ENCODE measurements at regions not wholly inside any gene's neighbourhood (a gene's known extent, or its start where the extent isn't known, plus 50 kb on each side); places are given as distances from the start of the nearest gene placed in this dataset.

- DNase-seq = no peak
- no peaks in the 10 kb centered on the region for H3K4me1 Mint-ChIP-seq
Observed at GRCh38 chr10:130802301-130802700, 509.2 kb downstream of the TCERG1L start.

DNA sequence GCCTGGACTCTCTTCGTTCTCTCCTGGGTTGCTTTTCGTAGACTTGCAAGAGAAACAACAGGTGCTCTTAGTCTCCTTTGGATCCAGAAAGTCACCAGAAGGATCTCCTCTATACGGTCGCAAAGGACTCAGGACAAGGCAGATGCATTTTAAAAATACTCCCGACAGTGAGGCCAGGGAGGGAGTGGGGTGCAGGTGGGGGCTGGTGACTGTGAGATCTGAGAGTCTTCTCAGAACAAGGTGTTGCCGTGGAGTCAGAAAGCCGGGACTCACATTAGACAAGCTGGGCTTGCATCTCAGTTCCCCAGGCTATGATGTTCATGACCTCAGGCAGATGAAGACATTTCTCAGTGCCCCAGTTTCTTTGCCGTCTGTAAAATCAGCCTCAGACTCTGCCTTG, 507.2 kb downstream of the TCERG1L start:
- no peaks in the 10 kb centered on the region for H3K4me1 Mint-ChIP-seq
- H3K4me3 Mint-ChIP-seq = no peak overlapping the region
- H3K36me3 Mint-ChIP-seq = no peaks in the 10 kb centered on the region
- no peak overlapping the region for H3K27ac Mint-ChIP-seq
- peaks cover 0 to 1% (median 0%) of the 10 kb centered on the region in 3 donors for H3K27me3 Mint-ChIP-seq (ENCODE audit: low read depth in 3 of 3)
- no peak for DNase-seq
- no peaks in the 10 kb centered on the region for H3K9me3 Mint-ChIP-seq

More at GRCh38 chr10:130802301-130802700, 509.2 kb downstream of the TCERG1L start:
- H3K9me3 Mint-ChIP-seq = no peaks in the 10 kb centered on the region
- no peak overlapping the region for H3K27ac Mint-ChIP-seq
- H3K4me3 Mint-ChIP-seq = no peak overlapping the region
- H3K36me3 Mint-ChIP-seq = no peaks in the 10 kb centered on the region
- H3K27me3 Mint-ChIP-seq (ENCODE audit: low read depth in 3 of 3) = no peaks in the 10 kb centered on the region

DNA sequence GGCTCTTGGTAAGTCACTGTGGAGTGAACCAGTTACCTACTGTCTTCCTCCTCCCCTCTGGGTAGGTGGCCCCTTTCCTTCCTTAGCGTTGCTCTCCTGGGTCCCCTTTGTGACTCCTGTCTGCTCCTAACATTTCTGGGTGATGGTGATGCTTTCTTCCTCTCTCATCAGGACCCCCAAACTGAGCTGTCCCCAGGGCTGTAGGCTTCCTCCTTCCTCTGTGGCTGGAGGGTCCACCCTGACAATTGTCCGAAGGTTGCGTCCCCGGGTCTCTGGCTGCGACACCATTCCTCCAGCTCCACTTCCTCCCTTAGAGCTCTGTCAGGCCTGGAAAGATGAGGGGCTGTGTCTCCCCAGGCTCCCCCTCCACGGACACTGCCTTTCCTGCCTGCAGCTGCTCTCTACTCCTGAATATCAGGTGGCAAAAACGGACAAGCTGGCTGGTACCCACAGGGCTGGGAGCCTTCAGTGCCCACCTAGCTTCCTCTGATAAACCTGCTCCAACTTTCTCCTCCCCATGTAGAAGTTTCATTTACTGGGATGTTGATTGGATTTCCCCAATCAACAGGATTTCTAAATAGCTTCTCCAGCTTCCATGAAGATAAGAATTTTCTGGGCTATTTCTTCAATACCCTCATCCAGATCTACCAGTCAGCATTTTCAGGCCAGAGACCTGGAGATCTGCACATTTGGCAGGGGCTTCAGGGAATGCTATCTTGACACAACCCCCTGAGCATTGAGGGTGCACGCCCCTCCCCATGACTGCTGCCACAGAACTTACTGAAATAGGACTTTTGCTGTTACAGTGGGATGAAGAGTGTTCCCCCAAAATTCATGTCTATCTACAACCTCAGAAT, 506.5 kb downstream of the TCERG1L start:
- Mint-ChIP-seq H3K36me3 (no peaks in the 10 kb centered on the region), H3K4me3 (no peak overlapping the region), H3K27ac (no peak overlapping the region), H3K4me1 (no peaks in the 10 kb centered on the region), H3K9me3 (no peaks in the 10 kb centered on the region), H3K27me3 (ENCODE audit: low read depth in 3 of 3) (peaks cover 0 to 2% (median 0%) of the 10 kb centered on the region in 3 donors)
- no peak for DNase-seq

DNA sequence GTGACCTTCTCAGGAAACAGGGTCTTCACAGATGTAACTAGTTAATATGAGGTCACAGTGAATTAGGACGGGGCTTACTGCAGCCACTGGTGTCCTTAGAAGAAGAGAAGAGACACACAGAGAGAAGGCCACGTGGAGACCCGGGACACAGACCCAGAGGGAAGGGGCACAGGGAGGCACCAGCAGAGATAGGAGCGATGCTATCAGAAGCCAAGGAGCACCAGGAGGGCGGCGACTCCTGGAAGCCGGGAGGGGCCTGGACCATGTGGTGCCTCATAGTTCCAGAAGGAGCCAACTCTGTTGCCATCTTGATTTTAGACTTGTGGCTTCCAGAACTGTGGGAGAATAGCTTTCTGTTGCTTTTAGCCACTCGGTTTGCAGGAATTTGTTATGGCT, 505.9 kb downstream of the TCERG1L start:
- no peaks in the 10 kb centered on the region for H3K4me1 Mint-ChIP-seq
- H3K36me3 Mint-ChIP-seq = no peaks in the 10 kb centered on the region
- H3K27me3 Mint-ChIP-seq (ENCODE audit: low read depth in 3 of 3) = peaks cover 0 to 2% (median 0%) of the 10 kb centered on the region in 3 donors
- H3K4me3 Mint-ChIP-seq = no peak overlapping the region
- DNase-seq = no peak
- H3K27ac Mint-ChIP-seq = no peak overlapping the region
- H3K9me3 Mint-ChIP-seq = no peaks in the 10 kb centered on the region

- Mint-ChIP-seq H3K4me3 (no peak overlapping the region), H3K4me1 (no peaks in the 10 kb centered on the region), H3K36me3 (no peaks in the 10 kb centered on the region), H3K9me3 (no peaks in the 10 kb centered on the region), H3K27me3 (ENCODE audit: low read depth in 3 of 3) (peaks cover 0 to 2% (median 0%) of the 10 kb centered on the region in 3 donors), H3K27ac (no peak overlapping the region)
- DNase-seq = no peak
Observed at GRCh38 chr10:130806426-130806825, 505.1 kb downstream of the TCERG1L start.

- Mint-ChIP-seq H3K9me3 (no peaks in the 10 kb centered on the region), H3K36me3 (no peaks in the 10 kb centered on the region), H3K4me3 (no peak overlapping the region), H3K4me1 (no peaks in the 10 kb centered on the region), H3K27me3 (ENCODE audit: low read depth in 3 of 3) (peaks cover 0 to 2% (median 0%) of the 10 kb centered on the region in 3 donors), H3K27ac (no peak overlapping the region)
- DNase-seq = no peak
Observed at GRCh38 chr10:130807096-130807495, 504.4 kb downstream of the TCERG1L start.

DNA sequence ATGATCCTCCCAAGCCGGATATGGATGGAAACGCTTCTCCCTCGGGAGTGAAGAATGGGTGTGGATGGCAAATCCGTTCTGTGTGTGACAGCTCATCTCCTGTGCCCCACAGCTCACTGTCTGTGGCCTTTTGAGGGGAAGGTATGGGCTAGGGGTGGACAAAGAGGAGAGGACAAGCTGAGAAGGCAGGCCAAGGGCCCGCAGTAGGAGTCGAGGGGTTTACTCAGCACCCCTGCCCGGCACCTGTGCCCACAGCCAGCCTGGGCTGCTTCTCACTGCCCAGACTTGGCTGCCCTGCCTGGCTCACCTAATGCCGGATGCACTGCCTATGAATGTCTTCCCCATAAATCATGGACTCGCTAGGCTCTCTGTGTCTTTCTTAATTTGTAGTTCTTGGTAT, 503.8 kb downstream of the TCERG1L start:
- Mint-ChIP-seq H3K9me3 (no peaks in the 10 kb centered on the region), H3K36me3 (no peaks in the 10 kb centered on the region), H3K27me3 (ENCODE audit: low read depth in 3 of 3) (peaks cover 0 to 2% (median 0%) of the 10 kb centered on the region in 3 donors), H3K4me1 (no peaks in the 10 kb centered on the region), H3K27ac (no peak overlapping the region), H3K4me3 (no peak overlapping the region)
- DNase-seq = no peak

DNA sequence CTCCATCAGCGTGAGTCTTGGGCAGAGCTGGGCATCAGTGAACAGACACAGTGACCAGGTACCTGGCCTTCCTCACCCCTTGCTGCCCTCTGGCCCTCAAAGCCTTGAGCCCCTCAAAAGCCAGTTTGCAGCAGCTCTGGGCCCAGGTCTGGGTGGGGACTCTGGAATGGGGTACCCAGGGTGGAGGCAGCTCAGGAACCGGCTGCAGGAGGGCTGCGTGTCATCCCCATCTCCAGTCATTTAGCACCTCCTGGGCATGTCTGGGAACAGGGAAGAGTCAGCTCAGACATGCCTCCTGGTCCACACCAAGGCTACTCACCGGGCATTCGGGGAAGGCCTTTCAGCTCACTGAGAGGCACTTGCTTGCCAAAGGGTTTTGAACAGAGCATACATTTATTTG, 503.3 kb downstream of the TCERG1L start:
- Mint-ChIP-seq H3K27ac (no peak overlapping the region), H3K9me3 (no peaks in the 10 kb centered on the region), H3K36me3 (no peaks in the 10 kb centered on the region), H3K4me3 (no peak overlapping the region), H3K4me1 (no peaks in the 10 kb centered on the region), H3K27me3 (ENCODE audit: low read depth in 3 of 3) (peaks cover 0 to 2% (median 0%) of the 10 kb centered on the region in 3 donors)
- DNase-seq = no peak

DNA sequence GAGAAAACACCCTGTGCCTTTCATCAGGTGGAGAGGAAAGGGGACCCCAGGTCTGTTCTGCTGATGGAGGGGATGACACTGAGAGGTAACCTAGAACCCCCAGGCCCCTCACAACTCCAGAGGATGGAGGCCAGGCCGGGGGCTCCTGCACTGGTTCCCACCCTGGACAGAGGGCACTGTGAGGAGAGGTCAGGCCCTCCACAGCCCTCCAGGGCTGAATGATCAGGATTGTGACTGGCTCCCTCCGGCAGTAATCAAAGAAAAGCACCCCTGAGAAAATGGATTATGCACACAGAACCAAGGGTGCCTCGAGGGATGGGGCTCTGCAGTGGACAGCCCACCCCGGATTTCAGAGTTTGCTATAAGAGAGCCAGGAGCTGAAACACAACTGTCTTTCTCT, 502.8 kb downstream of the TCERG1L start:
- peaks cover 0 to 2% (median 0%) of the 10 kb centered on the region in 3 donors for H3K27me3 Mint-ChIP-seq (ENCODE audit: low read depth in 3 of 3)

GRCh38 chr10:130809181-130809580, 502.3 kb downstream of the TCERG1L start:
- Mint-ChIP-seq H3K4me1 (no peaks in the 10 kb centered on the region), H3K27ac (no peak overlapping the region), H3K9me3 (no peaks in the 10 kb centered on the region), H3K4me3 (no peak overlapping the region), H3K36me3 (no peaks in the 10 kb centered on the region), H3K27me3 (ENCODE audit: low read depth in 3 of 3) (peaks cover 0 to 2% (median 0%) of the 10 kb centered on the region in 3 donors)
- DNase-seq = no peak

More for the DNA sequence above, 502.8 kb downstream of the TCERG1L start:
- no peak overlapping the region for H3K4me3 Mint-ChIP-seq
- DNase-seq = no peak
- H3K36me3 Mint-ChIP-seq = no peaks in the 10 kb centered on the region
- H3K4me1 Mint-ChIP-seq = no peaks in the 10 kb centered on the region
- H3K27ac Mint-ChIP-seq = no peak overlapping the region
- H3K9me3 Mint-ChIP-seq = no peaks in the 10 kb centered on the region

DNA sequence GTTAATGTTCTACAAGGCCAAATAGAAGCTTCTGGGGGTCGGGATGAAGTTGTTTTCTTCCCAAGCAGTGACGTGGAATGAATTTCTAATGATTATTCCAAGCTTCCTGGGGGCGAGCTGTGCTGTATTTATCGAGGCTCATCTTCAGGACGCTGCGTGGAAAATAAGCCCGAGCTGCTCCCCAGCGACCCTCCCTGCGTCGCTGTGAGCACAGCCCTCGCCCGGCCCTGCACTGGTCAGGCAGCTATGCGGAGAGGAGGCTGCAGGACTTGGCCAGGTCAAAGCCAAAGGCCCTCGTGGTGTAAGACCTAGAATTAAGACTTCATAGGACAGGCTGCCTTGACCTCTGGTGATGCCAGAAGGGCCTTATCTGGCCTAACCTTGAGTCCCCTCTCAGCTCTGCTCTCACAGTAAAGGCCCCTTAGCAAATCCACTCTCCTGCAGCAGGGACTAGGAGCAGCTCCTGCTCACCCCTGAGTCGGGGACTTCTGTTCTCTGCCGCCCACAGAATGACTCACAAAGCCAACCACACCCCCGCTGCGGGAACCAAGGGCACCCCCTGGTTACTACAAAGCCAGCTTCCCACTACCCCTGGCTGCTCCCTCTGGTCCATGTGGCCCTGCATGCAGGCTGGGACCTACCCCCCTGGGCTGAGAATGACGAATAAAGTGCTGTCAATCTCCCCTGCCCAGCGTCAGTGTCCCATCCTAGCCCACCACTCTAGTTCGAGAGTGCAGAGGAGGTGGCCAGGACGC, 501.6 kb downstream of the TCERG1L start:
- Mint-ChIP-seq H3K9me3 (no peaks in the 10 kb centered on the region), H3K4me1 (no peaks in the 10 kb centered on the region), H3K4me3 (no peak overlapping the region), H3K36me3 (no peaks in the 10 kb centered on the region), H3K27me3 (ENCODE audit: low read depth in 3 of 3) (peaks cover 0 to 2% (median 0%) of the 10 kb centered on the region in 3 donors), H3K27ac (no peak overlapping the region)
- no peak for DNase-seq

DNA sequence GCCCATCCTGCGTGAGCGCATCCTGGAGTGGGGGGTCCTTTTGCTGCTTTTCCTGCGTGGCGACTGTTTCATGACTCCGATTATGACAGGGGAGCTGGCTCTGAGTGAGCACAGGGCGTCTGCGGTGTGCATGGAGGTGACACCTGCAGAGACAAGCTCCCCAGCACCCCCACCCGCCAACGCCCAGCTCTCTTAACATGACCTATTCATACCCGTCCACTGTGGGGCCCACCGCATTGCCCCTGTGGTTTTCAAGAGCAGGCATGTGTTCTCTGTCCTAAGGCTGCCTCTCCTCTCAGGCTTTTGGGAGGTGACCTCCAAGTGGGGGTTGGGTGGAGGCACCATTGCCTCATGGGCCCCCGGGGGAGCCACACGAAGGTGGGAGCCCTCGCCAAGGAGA, 500.7 kb downstream of the TCERG1L start:
- Mint-ChIP-seq H3K27me3 (ENCODE audit: low read depth in 3 of 3) (peaks cover 0 to 2% (median 0%) of the 10 kb centered on the region in 3 donors), H3K9me3 (peaks cover 0 to 2% (median 0%) of the 10 kb centered on the region in 6 donors), H3K4me3 (no peak overlapping the region), H3K4me1 (no peaks in the 10 kb centered on the region), H3K36me3 (no peaks in the 10 kb centered on the region), H3K27ac (no peak overlapping the region)
- no peak for DNase-seq

GRCh38 chr10:130812381-130813148, 499.0 kb downstream of the TCERG1L start:
- no peaks in the 10 kb centered on the region for H3K36me3 Mint-ChIP-seq
- H3K27me3 Mint-ChIP-seq (ENCODE audit: low read depth in 3 of 3) = peaks cover 0 to 2% (median 0%) of the 10 kb centered on the region in 3 donors
- no peaks in the 10 kb centered on the region for H3K4me1 Mint-ChIP-seq
- H3K9me3 Mint-ChIP-seq = peaks cover 0 to 2% (median 0%) of the 10 kb centered on the region in 6 donors
- DNase-seq = no peak
- no peak overlapping the region for H3K27ac Mint-ChIP-seq
- H3K4me3 Mint-ChIP-seq = no peak overlapping the region

- Mint-ChIP-seq H3K36me3 (no peaks in the 10 kb centered on the region), H3K4me1 (no peaks in the 10 kb centered on the region), H3K27me3 (ENCODE audit: low read depth in 3 of 3) (peaks cover 0 to 3% (median 2%) of the 10 kb centered on the region in 3 donors), H3K9me3 (peaks cover 0 to 2% (median 0%) of the 10 kb centered on the region in 6 donors), H3K27ac (no peak overlapping the region), H3K4me3 (no peak overlapping the region)
- DNase-seq = no peak
Observed at GRCh38 chr10:130814610-130815009, 496.9 kb downstream of the TCERG1L start.
